Liver (tissue), 8 donors: ENCODE measurements at regions not wholly inside any gene's neighbourhood (a gene's known extent, or its start where the extent isn't known, plus 50 kb on each side); places are given as distances from the start of the nearest gene placed in this dataset.

Experiments used
- DNase-seq: peaks from one replicate; pipeline ENCODE4 v3.0.0-alpha.2; 2017; ENCODE audit warnings: low spot score
- H3K27ac ChIP-seq, 2 donors: one replicate each; pipeline ENCODE4 v1.7.0; 2013; ENCODE audit warnings: inconsistent platforms in 2 of 2, low read length in 2 of 2, control low read depth in 1 of 2, low read depth in 1 of 2, mild to moderate bottlenecking in 1 of 2
- H3K27me3 ChIP-seq, 4 donors: one replicate each; pipeline versions ENCODE4 v1.6.1 to v1.7.0; 2013; ENCODE audit warnings: low read length in 3 of 4, inconsistent platforms in 1 of 4, mild to moderate bottlenecking in 1 of 4, moderate library complexity in 1 of 4; ENCODE audit not compliant: control insufficient read depth in 4 of 4, insufficient read depth in 4 of 4
- H3K36me3 ChIP-seq, 4 donors: one replicate each; pipeline versions ENCODE4 v1.6.1 to v1.7.0; 2013; ENCODE audit warnings: low read length in 3 of 4, mild to moderate bottlenecking in 3 of 4, low read depth in 1 of 4, moderate library complexity in 1 of 4; ENCODE audit not compliant: control insufficient read depth in 4 of 4, insufficient read depth in 3 of 4
- H3K4me1 ChIP-seq, 4 donors: one replicate each; pipeline versions ENCODE4 v1.6.1 to v1.7.0; 2013; ENCODE audit warnings: low read length in 3 of 4, mild to moderate bottlenecking in 3 of 4, moderate library complexity in 1 of 4; ENCODE audit not compliant: control insufficient read depth in 4 of 4, insufficient read depth in 4 of 4
- H3K4me3 ChIP-seq, 3 donors: one replicate each; pipeline versions ENCODE4 v1.6.1 to v1.7.0; 2013; ENCODE audit warnings: low read length in 3 of 3, control low read depth in 1 of 3, low read depth in 1 of 3, mild to moderate bottlenecking in 1 of 3
- H3K9ac ChIP-seq, 2 donors: one replicate each; pipeline ENCODE4 v1.7.0; 2013; ENCODE audit warnings: low read length in 2 of 2, mild to moderate bottlenecking in 2 of 2, moderate library complexity in 2 of 2, control low read depth in 1 of 2, low read depth in 1 of 2
- H3K9me3 ChIP-seq, 4 donors: one replicate each; pipeline versions ENCODE4 v1.6.1 to v1.7.0; 2013; ENCODE audit warnings: low read length in 3 of 4; ENCODE audit not compliant: control insufficient read depth in 4 of 4
- EGR1 ChIP-seq, 2 donors: IDR thresholded peaks; 2 replicates each; pipeline ENCODE4 v1.6.1; 2016 to 2018; ENCODE audit warnings: antibody characterized with exemption in 2 of 2, low read depth in 2 of 2
- FOXA1 ChIP-seq: IDR thresholded peaks from 2 replicates; pipeline ENCODE4 v1.6.1; 2016; ENCODE audit warnings: antibody characterized with exemption
- FOXA2 ChIP-seq: IDR thresholded peaks from 2 replicates; pipeline ENCODE4 v1.6.1; 2016; ENCODE audit warnings: antibody characterized with exemption
- GABPA ChIP-seq, 2 donors: IDR thresholded peaks in 1 of 2; conservative IDR thresholded peaks in 1 of 2; 2 replicates each; pipeline ENCODE4 v1.6.1; 2016; ENCODE audit warnings: antibody characterized with exemption in 2 of 2, mild to moderate bottlenecking in 1 of 2, moderate library complexity in 1 of 2
- HNF4A ChIP-seq, 2 donors: conservative IDR thresholded peaks; 2 replicates each; pipeline ENCODE4 v1.6.1; 2016; ENCODE audit warnings: antibody characterized with exemption in 2 of 2, mild to moderate bottlenecking in 2 of 2
- HNF4G ChIP-seq: IDR thresholded peaks from 2 replicates; pipeline ENCODE4 v1.6.1; 2016; ENCODE audit warnings: antibody characterized with exemption
- JUND ChIP-seq, 2 donors: IDR thresholded peaks; 2 replicates each; pipeline ENCODE4 v1.6.1; 2016; ENCODE audit warnings: antibody characterized with exemption in 2 of 2
- RAD21 ChIP-seq, 2 donors: IDR thresholded peaks; 2 replicates each; pipeline ENCODE4 v1.6.1; 2016; ENCODE audit warnings: antibody characterized with exemption in 2 of 2, mild to moderate bottlenecking in 2 of 2
- RXRA ChIP-seq, 2 donors: IDR thresholded peaks; 2 replicates each; pipeline ENCODE4 v1.6.1; 2017 to 2018; ENCODE audit warnings: antibody characterized with exemption in 2 of 2, mild to moderate bottlenecking in 1 of 2
- SP1 ChIP-seq: IDR thresholded peaks from 2 replicates; pipeline ENCODE4 v1.6.1; 2018; ENCODE audit warnings: antibody characterized with exemption, mild to moderate bottlenecking
- TAF1 ChIP-seq: conservative IDR thresholded peaks from 2 replicates; pipeline ENCODE4 v1.6.1; 2016; ENCODE audit warnings: antibody characterized with exemption, mild to moderate bottlenecking
- YY1 ChIP-seq: IDR thresholded peaks from 2 replicates; pipeline ENCODE4 v1.6.1; 2016; ENCODE audit warnings: antibody characterized with exemption, mild to moderate bottlenecking
- whole genome bisulfite sequencing: extraction: QIAGEN DNeasy Blood & Tissue Kit; methylation state at CpG from one replicate; pipeline ENCODE4 v1.1.7; 2013; 5-methylcytosine and 5-hydroxymethylcytosine counted together
- TF ChIP-seq, protein P1 (sequence below): IDR thresholded peaks from 2 replicates; pipeline ENCODE4 v1.6.1; 2016; ENCODE audit warnings: antibody characterized with exemption
- TF ChIP-seq, protein P2 (sequence below): IDR thresholded peaks from 2 replicates; pipeline ENCODE4 v1.6.1; 2016; ENCODE audit warnings: antibody characterized with exemption, mild to moderate bottlenecking
- TF ChIP-seq, protein P3 (sequence below): IDR thresholded peaks from 2 replicates; pipeline ENCODE4 v1.6.1; 2016; ENCODE audit warnings: antibody characterized with exemption
- TF ChIP-seq, protein P4 (sequence below): fragments of 150-350 bp; IDR thresholded peaks from 2 replicates; pipeline ENCODE4 v1.5.1; 2017; ENCODE audit warnings: improper control_type of control experiment, low read depth, low read length; ENCODE audit not compliant: missing input control
- donor health status: healthy.
- donor health status: healthy.
- donor health status: healthy.
- donor health status: healthy.
- donor health status: healthy.

DNA sequence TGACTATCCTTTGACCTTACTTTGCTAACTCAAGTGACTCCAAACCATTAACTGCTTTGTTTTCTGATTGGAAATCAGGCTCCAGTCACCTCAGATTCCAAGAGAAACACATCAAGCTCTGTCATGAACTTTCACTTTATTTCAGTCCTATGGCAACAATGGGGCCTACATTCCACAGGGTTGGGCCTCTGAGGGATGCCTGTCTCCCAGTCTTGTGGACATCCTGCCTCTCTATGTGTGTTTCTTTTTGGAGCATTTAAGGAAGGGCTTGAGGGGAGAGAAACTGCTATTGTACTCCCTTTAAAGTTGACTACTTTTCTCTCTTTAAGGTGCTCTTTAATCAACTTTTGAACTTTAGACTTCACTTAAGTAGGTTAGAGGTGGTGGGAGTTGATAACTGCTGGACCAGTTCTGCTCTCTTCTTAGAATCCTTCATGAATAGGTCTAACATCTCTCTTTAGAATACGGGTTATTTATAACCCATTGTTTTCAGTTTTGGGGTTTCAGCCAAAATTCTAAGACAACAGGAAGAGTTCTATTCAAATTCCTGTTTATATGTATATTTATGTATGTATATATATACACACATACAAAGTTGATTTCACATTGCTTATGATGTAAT is 274.3 kb upstream of the NR3C2 start:
- no peaks in the 10 kb centered on the region for H3K36me3 ChIP-seq
- no peaks in the 10 kb centered on the region for H3K9me3 ChIP-seq
- no peak overlapping the region for H3K27ac ChIP-seq
- no peaks in the 10 kb centered on the region for H3K4me1 ChIP-seq
- H3K9ac ChIP-seq, result no peak overlapping the region
- no peaks in the 10 kb centered on the region for H3K27me3 ChIP-seq
- no peak for DNase-seq
- H3K4me3 ChIP-seq, result no peak overlapping the region
- TF ChIP-seq FOXA1 (no peak), JUND (IDR thresholded peaks at IDR 0.05) (no peak), TAF1 (no peak), HNF4A (conservative IDR thresholded peaks at IDR 0.05) (no peak), FOXA2 (no peak), RXRA (IDR thresholded peaks at IDR 0.05) (no peak), EGR1 (IDR thresholded peaks at IDR 0.05; ENCODE audit: low read depth in 2 of 2) (no peak), HNF4G (no peak), YY1 (no peak), SP1 (no peak), GABPA (IDR thresholded peaks at IDR 0.05 in 1 of 2, conservative IDR thresholded peaks at IDR 0.05 in 1 of 2) (no peak)
- TF ChIP-seq, protein P1, sequence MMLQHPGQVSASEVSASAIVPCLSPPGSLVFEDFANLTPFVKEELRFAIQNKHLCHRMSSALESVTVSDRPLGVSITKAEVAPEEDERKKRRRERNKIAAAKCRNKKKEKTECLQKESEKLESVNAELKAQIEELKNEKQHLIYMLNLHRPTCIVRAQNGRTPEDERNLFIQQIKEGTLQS, result no peak
- TF ChIP-seq, protein P2, sequence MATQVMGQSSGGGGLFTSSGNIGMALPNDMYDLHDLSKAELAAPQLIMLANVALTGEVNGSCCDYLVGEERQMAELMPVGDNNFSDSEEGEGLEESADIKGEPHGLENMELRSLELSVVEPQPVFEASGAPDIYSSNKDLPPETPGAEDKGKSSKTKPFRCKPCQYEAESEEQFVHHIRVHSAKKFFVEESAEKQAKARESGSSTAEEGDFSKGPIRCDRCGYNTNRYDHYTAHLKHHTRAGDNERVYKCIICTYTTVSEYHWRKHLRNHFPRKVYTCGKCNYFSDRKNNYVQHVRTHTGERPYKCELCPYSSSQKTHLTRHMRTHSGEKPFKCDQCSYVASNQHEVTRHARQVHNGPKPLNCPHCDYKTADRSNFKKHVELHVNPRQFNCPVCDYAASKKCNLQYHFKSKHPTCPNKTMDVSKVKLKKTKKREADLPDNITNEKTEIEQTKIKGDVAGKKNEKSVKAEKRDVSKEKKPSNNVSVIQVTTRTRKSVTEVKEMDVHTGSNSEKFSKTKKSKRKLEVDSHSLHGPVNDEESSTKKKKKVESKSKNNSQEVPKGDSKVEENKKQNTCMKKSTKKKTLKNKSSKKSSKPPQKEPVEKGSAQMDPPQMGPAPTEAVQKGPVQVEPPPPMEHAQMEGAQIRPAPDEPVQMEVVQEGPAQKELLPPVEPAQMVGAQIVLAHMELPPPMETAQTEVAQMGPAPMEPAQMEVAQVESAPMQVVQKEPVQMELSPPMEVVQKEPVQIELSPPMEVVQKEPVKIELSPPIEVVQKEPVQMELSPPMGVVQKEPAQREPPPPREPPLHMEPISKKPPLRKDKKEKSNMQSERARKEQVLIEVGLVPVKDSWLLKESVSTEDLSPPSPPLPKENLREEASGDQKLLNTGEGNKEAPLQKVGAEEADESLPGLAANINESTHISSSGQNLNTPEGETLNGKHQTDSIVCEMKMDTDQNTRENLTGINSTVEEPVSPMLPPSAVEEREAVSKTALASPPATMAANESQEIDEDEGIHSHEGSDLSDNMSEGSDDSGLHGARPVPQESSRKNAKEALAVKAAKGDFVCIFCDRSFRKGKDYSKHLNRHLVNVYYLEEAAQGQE, result no peak
- TF ChIP-seq, protein P3, sequence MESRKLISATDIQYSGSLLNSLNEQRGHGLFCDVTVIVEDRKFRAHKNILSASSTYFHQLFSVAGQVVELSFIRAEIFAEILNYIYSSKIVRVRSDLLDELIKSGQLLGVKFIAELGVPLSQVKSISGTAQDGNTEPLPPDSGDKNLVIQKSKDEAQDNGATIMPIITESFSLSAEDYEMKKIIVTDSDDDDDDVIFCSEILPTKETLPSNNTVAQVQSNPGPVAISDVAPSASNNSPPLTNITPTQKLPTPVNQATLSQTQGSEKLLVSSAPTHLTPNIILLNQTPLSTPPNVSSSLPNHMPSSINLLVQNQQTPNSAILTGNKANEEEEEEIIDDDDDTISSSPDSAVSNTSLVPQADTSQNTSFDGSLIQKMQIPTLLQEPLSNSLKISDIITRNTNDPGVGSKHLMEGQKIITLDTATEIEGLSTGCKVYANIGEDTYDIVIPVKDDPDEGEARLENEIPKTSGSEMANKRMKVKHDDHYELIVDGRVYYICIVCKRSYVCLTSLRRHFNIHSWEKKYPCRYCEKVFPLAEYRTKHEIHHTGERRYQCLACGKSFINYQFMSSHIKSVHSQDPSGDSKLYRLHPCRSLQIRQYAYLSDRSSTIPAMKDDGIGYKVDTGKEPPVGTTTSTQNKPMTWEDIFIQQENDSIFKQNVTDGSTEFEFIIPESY, result no peak
- TF ChIP-seq, protein P4, sequence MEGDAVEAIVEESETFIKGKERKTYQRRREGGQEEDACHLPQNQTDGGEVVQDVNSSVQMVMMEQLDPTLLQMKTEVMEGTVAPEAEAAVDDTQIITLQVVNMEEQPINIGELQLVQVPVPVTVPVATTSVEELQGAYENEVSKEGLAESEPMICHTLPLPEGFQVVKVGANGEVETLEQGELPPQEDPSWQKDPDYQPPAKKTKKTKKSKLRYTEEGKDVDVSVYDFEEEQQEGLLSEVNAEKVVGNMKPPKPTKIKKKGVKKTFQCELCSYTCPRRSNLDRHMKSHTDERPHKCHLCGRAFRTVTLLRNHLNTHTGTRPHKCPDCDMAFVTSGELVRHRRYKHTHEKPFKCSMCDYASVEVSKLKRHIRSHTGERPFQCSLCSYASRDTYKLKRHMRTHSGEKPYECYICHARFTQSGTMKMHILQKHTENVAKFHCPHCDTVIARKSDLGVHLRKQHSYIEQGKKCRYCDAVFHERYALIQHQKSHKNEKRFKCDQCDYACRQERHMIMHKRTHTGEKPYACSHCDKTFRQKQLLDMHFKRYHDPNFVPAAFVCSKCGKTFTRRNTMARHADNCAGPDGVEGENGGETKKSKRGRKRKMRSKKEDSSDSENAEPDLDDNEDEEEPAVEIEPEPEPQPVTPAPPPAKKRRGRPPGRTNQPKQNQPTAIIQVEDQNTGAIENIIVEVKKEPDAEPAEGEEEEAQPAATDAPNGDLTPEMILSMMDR, result no peak
- 67% methylated on average over 1 of the region's 1 CpG for WGBS

DNA sequence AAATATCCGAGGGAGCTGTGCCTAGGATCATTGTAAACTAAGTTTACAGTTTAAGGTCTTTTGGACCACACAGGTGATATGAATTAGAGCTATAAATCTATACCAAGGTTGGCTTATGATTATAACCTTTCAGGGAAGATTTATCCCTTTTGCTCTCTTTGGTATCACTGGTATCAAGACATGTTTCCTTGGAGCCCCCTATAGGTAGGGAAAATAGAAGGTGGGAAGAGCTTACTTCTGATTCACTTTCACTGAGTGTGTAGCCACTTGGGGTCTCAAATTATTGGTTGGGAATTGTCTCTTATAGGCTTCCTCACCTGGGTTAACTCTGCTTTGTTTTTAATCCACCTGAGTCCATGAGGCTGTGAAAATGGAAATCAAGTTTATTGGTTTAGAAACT is 262.1 kb upstream of the NR3C2 start:
- Histone ChIP-seq H3K9ac (no peak overlapping the region), H3K27me3 (no peaks in the 10 kb centered on the region), H3K27ac (no peak overlapping the region), H3K9me3 (no peaks in the 10 kb centered on the region), H3K4me3 (no peak overlapping the region), H3K36me3 (no peaks in the 10 kb centered on the region), H3K4me1 (no peaks in the 10 kb centered on the region)
- peak; percentile 52 to 65 for TF ChIP-seq RAD21 (IDR thresholded peaks at IDR 0.05)
- TF ChIP-seq, protein P4, result peak; percentile 15
- no peak for TF ChIP-seq YY1
- DNase-seq, result no peak
- 71% methylated on average over 1 of the region's 1 CpG for WGBS
